ENCODE measurements at regions not wholly inside any gene's neighbourhood (a gene's known extent, or its start where the extent isn't known, plus 50 kb on each side); places are given as distances from the start of the nearest gene placed in this dataset.
A peak's percentile ranks its signal among the peaks of the same experiment; 100 is the strongest.

- no peak for TF ChIP-seq CTCF (IDR thresholded peaks at IDR 0.05; ENCODE audit: low read length, missing control alignments)
- DNase-seq (ENCODE audit: low read depth), result no peak
- H3K4me3 ChIP-seq (replicated peaks; ENCODE audit: low read depth, low read length), result no peak overlapping the region
Measured at GRCh38 chr12:97299847-97300246, 162.8 kb upstream of the RMST start.

- H3K4me3 ChIP-seq (replicated peaks; ENCODE audit: low read depth, low read length), result no peak overlapping the region
- no peak for DNase-seq (ENCODE audit: low read depth)
- TF ChIP-seq CTCF (IDR thresholded peaks at IDR 0.05; ENCODE audit: low read length, missing control alignments), result no peak
Measured at GRCh38 chr12:97300431-97300830, 162.2 kb upstream of the RMST start.

- DNase-seq (ENCODE audit: low read depth), result no peak
- TF ChIP-seq CTCF (IDR thresholded peaks at IDR 0.05; ENCODE audit: low read length, missing control alignments), result no peak
- H3K4me3 ChIP-seq (replicated peaks; ENCODE audit: low read depth, low read length), result no peak overlapping the region
Measured at GRCh38 chr12:97300891-97301290, 161.7 kb upstream of the RMST start.

GRCh38 chr12:97301576-97301975 lies 161.0 kb upstream of the RMST start:
- no peak overlapping the region for H3K4me3 ChIP-seq (replicated peaks; ENCODE audit: low read depth, low read length)
- no peak for TF ChIP-seq CTCF (IDR thresholded peaks at IDR 0.05; ENCODE audit: low read length, missing control alignments)
- DNase-seq (ENCODE audit: low read depth), result no peak

- H3K4me3 ChIP-seq (replicated peaks; ENCODE audit: low read depth, low read length), result no peak overlapping the region
- no peak for TF ChIP-seq CTCF (IDR thresholded peaks at IDR 0.05; ENCODE audit: low read length, missing control alignments)
- DNase-seq (ENCODE audit: low read depth), result no peak
Measured at GRCh38 chr12:97305651-97306050, 157.0 kb upstream of the RMST start.

- no peak overlapping the region for H3K4me3 ChIP-seq (replicated peaks; ENCODE audit: low read depth, low read length)
- no peak for TF ChIP-seq CTCF (IDR thresholded peaks at IDR 0.05; ENCODE audit: low read length, missing control alignments)
- DNase-seq (ENCODE audit: low read depth), result no peak
Measured at GRCh38 chr12:97306147-97306546, 156.5 kb upstream of the RMST start.

- peak; percentile 78 for DNase-seq (ENCODE audit: low read depth)
- TF ChIP-seq CTCF (IDR thresholded peaks at IDR 0.05; ENCODE audit: low read length, missing control alignments), result peak; percentile 79
- H3K4me3 ChIP-seq (replicated peaks; ENCODE audit: low read depth, low read length), result no peak overlapping the region
Measured at GRCh38 chr12:97308576-97309198, 153.9 kb upstream of the RMST start.

Measured in fibroblast of pulmonary artery (primary cell).